IgD-negative memory B cell (primary cell): ENCODE measurements at regions not wholly inside any gene's neighbourhood (a gene's known extent, or its start where the extent isn't known, plus 50 kb on each side); places are given as distances from the start of the nearest gene placed in this dataset.

ENCODE experiments used
- H3K27ac Mint-ChIP-seq, 3 donors: one replicate each; pipeline ENCODE4 v1.8.0; 2020 to 2022; ENCODE audit warnings: mild to moderate bottlenecking in 3 of 3, mixed read lengths in 3 of 3, moderate library complexity in 1 of 3
- H3K27me3 Mint-ChIP-seq: one replicate; pipeline ENCODE4 v1.8.0; 2021; ENCODE audit warnings: mixed read lengths
- H3K36me3 Mint-ChIP-seq: one replicate; pipeline ENCODE4 v1.8.0; 2020; ENCODE audit warnings: mild to moderate bottlenecking, mixed read lengths
- H3K4me1 Mint-ChIP-seq, 3 donors: one replicate each; pipeline ENCODE4 v1.8.0; 2020 to 2022; ENCODE audit warnings: mixed read lengths in 3 of 3, mild to moderate bottlenecking in 1 of 3
- H3K4me3 Mint-ChIP-seq, 4 donors: one replicate each; pipeline ENCODE4 v1.8.0; 2020 to 2022; ENCODE audit warnings: mild to moderate bottlenecking in 4 of 4, mixed read lengths in 4 of 4, moderate library complexity in 3 of 4
- H3K9me3 Mint-ChIP-seq, 3 donors: one replicate each; pipeline ENCODE4 v1.8.0; 2020 to 2021; ENCODE audit warnings: mixed read lengths in 3 of 3, mild to moderate bottlenecking in 1 of 3

GRCh38 chr2:76257802-76258201 is 547.1 kb upstream of the GCFC2 start:
- no peaks in the 10 kb centered on the region for H3K4me1 Mint-ChIP-seq
- H3K36me3 Mint-ChIP-seq: no peaks in the 10 kb centered on the region

GRCh38 chr2:76256458-76257088 is 545.9 kb upstream of the GCFC2 start:
- no peak overlapping the region for H3K4me3 Mint-ChIP-seq
- H3K4me1 Mint-ChIP-seq: no peaks in the 10 kb centered on the region
- peaks cover under 1 to 9% (median 5%) of the 10 kb centered on the region in 3 donors for H3K9me3 Mint-ChIP-seq
- H3K27ac Mint-ChIP-seq: no peak overlapping the region
- H3K36me3 Mint-ChIP-seq: no peaks in the 10 kb centered on the region
- no peaks in the 10 kb centered on the region for H3K27me3 Mint-ChIP-seq

More at GRCh38 chr2:76257802-76258201, 547.1 kb upstream of the GCFC2 start:
- H3K9me3 Mint-ChIP-seq: peaks cover 3 to 9% (median 5%) of the 10 kb centered on the region in 3 donors
- H3K4me3 Mint-ChIP-seq: no peak overlapping the region
- no peaks in the 10 kb centered on the region for H3K27me3 Mint-ChIP-seq
- H3K27ac Mint-ChIP-seq: no peak overlapping the region

DNA sequence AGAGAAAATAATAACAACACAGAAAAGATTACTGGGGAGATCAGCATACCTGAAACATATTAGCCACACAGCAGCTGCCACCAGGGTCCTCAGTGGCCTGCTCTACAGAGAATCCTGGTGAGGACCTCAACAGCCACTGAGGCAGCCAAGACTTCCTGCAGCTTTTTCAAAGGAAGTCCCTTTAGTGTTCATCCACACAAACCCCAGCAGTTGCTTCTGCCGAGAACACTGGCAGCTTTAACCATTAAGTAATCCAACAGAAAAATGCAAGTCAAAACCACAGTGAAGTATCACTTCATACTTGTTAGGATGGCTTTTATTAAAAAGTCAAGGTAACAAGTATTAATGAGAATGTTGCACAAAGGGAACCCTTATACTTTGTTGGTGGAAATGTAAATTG is 542.0 kb upstream of the GCFC2 start:
- H3K4me1 Mint-ChIP-seq: no peaks in the 10 kb centered on the region
- no peak overlapping the region for H3K27ac Mint-ChIP-seq
- H3K36me3 Mint-ChIP-seq: no peaks in the 10 kb centered on the region
- no peaks in the 10 kb centered on the region for H3K27me3 Mint-ChIP-seq
- H3K9me3 Mint-ChIP-seq: peaks cover 0 to 11% (median 3%) of the 10 kb centered on the region in 3 donors
- no peak overlapping the region for H3K4me3 Mint-ChIP-seq

DNA sequence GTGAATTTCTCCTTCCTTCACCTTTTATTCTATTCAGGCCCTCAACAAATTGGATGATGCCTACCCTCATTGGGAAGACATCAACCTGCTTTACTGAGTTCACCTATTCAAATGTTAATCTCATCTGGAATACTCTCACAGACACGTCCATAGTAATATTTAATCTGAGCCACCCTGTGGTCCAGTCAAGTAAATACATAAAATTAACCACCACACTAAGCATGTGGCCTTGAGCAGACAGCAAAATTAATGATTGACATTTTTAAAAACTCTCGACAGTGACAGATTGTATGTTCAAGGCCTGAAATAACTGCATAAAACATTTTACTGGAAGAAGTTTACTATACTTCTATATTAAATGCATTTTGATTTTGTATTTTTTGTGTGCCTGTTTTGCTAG is 540.6 kb upstream of the GCFC2 start:
- no peak overlapping the region for H3K4me3 Mint-ChIP-seq
- H3K36me3 Mint-ChIP-seq: no peaks in the 10 kb centered on the region
- peaks cover 0 to 11% (median 0%) of the 10 kb centered on the region in 3 donors for H3K9me3 Mint-ChIP-seq

DNA sequence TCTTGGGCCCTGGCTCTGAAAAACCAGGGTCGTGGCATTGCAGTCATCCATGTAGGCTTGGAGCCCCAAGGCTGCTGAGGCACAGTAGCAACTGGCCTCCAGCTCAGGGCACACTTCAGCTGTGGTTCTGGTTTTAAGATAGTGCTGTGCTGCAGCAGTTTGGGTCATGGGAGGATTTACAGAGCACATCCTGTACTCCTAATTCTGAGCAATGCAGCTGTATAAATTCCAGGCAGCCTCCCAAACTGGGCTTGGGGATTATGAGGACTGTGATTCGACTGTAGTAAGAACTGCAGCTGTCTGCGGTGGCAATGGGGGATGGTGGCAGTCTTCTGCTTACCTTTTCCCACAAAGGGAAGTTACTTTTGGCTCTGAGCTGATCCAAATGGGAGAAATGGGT is 536.3 kb upstream of the GCFC2 start:
- Mint-ChIP-seq H3K36me3 (no peaks in the 10 kb centered on the region), H3K9me3 (peaks cover 0 to 8% (median 6%) of the 10 kb centered on the region in 3 donors), H3K27ac (no peak overlapping the region), H3K27me3 (no peaks in the 10 kb centered on the region), H3K4me1 (no peaks in the 10 kb centered on the region), H3K4me3 (no peak overlapping the region)

More for the DNA sequence above, 540.6 kb upstream of the GCFC2 start:
- H3K27me3 Mint-ChIP-seq: no peaks in the 10 kb centered on the region
- H3K4me1 Mint-ChIP-seq: no peaks in the 10 kb centered on the region
- no peak overlapping the region for H3K27ac Mint-ChIP-seq

DNA sequence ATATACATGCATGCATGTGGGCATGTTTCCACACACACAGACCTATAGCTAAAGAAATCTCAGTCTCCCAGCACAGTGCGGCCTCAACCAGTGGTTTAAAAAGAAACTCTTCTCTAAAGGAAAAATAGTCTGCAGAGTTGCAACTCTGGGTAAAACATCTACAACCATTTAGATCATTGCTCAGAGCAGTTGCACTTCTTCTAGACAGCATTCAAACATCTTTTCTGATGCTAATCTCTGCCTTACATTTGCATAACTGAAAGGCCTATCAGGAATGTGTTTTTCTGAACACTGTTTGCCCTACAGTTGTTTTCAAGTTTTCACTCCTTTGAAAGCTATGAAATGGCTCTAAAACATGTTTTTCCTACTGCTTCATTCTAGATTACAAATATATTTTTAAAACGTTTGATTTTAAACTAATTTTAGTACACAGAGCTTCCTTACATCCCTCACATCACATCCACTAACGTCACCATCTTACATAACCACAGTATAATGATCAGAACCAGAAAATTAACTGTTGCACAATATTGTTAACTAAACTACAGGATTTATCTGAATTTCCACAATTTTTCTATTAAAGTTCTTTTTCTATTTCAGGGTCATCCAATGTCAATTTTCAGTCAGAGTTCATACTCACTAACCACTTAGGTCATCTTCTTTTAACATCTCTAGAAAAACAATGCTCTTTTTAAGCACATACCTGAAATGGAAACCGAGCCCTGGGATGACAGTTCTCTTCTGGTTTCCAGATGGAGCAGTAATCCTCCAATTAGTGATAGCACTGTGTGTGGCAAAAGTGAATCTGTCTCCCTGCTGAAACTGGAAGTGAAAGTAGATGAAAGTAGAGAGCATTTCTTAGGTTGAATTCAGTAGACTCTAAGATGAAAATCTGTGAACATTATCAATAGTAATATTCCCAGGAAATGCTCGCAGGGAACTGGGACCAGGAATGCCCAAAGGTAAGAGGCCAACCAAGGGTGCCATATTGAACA is 501.6 kb upstream of the GCFC2 start:
- peaks cover 0 to 4% (median 2%) of the 10 kb centered on the region in 3 donors for H3K9me3 Mint-ChIP-seq

DNA sequence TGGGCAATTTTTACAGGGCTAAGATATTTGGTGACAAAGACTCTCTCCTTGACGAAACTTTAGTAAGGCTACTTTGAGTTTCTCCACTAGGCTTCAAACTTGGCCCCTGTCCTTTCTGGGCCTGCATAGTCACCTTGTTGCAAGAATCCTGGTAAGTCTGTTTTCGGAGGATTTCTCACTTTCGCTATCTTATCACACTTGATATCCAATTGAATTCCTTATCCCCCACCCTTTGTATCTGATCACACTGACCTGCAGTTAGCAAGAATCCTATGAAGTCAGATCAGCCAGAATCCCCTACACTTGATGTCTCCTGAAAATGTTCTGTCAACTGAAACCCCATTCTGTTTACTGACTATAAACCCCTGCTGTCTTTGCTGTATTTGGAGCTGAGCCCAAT is 499.8 kb upstream of the GCFC2 start:
- peaks cover 0 to 4% (median 4%) of the 10 kb centered on the region in 3 donors for H3K9me3 Mint-ChIP-seq
- H3K27me3 Mint-ChIP-seq: no peaks in the 10 kb centered on the region
- H3K4me3 Mint-ChIP-seq: no peak overlapping the region
- no peaks in the 10 kb centered on the region for H3K4me1 Mint-ChIP-seq
- H3K36me3 Mint-ChIP-seq: no peaks in the 10 kb centered on the region
- H3K27ac Mint-ChIP-seq: no peak overlapping the region

More for the DNA sequence above, 501.6 kb upstream of the GCFC2 start:
- H3K36me3 Mint-ChIP-seq: no peaks in the 10 kb centered on the region
- no peaks in the 10 kb centered on the region for H3K27me3 Mint-ChIP-seq
- H3K27ac Mint-ChIP-seq: no peak overlapping the region
- no peaks in the 10 kb centered on the region for H3K4me1 Mint-ChIP-seq
- no peak overlapping the region for H3K4me3 Mint-ChIP-seq

DNA sequence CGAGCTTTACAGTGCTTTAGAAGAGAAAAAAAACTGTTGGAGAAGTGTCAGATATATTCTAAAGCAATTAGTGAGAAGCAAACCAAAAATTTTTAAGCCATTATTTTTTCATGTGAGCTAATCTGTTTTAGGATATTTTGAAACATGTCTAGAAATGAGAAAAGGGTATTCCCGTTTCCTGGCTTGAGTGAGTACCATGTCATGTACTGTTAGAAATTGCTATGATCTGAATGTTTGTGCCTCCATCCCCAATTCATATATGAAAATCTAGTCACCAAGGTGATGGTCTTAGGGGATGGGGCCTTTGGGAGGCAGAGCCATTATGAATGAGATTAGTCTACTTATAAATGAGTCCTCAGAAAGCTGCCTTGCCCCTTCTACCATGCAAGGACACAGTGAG is 493.3 kb upstream of the GCFC2 start:
- Mint-ChIP-seq H3K4me1 (no peaks in the 10 kb centered on the region), H3K4me3 (no peak overlapping the region), H3K27ac (no peak overlapping the region), H3K9me3 (peaks cover 0 to 5% (median 3%) of the 10 kb centered on the region in 3 donors), H3K27me3 (no peaks in the 10 kb centered on the region), H3K36me3 (no peaks in the 10 kb centered on the region)

- Mint-ChIP-seq H3K4me1 (no peaks in the 10 kb centered on the region), H3K4me3 (no peak overlapping the region), H3K27ac (no peak overlapping the region), H3K9me3 (peaks cover 0 to 3% (median 3%) of the 10 kb centered on the region in 3 donors), H3K36me3 (no peaks in the 10 kb centered on the region), H3K27me3 (no peaks in the 10 kb centered on the region)
Measured at GRCh38 chr2:76202866-76203265, 492.2 kb upstream of the GCFC2 start.

GRCh38 chr2:76197842-76198448 is 487.2 kb upstream of the GCFC2 start:
- no peak overlapping the region for H3K27ac Mint-ChIP-seq
- peaks cover 0 to 3% (median 0%) of the 10 kb centered on the region in 3 donors for H3K9me3 Mint-ChIP-seq
- H3K4me1 Mint-ChIP-seq: peaks cover 0 to 1% (median 0%) of the 10 kb centered on the region in 3 donors
- no peaks in the 10 kb centered on the region for H3K36me3 Mint-ChIP-seq
- H3K27me3 Mint-ChIP-seq: no peaks in the 10 kb centered on the region
- H3K4me3 Mint-ChIP-seq: no peak overlapping the region

DNA sequence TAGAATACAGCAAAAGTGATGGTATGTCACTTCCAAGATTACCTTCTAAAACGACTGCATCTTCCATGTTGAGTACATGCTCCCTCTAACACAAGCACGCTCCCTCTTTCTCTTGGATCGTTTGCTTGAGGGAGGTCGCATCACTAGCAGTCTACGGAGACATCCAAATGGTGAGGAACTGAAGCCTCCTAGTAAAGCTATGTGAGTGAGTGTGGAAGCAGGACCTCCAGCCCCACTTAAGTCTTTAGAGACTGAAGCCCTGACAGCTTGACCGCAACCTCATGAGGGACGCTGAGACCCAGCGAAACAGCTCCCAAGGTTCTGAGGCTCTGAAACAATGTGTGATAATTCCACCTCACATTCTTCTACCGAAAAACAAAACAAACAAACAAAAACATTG is 486.7 kb upstream of the GCFC2 start:
- no peak overlapping the region for H3K27ac Mint-ChIP-seq
- no peaks in the 10 kb centered on the region for H3K27me3 Mint-ChIP-seq
- H3K4me1 Mint-ChIP-seq: peaks cover 0 to 1% (median 0%) of the 10 kb centered on the region in 3 donors
- H3K4me3 Mint-ChIP-seq: no peak overlapping the region
- no peaks in the 10 kb centered on the region for H3K36me3 Mint-ChIP-seq
- peaks cover 0 to 3% (median 0%) of the 10 kb centered on the region in 3 donors for H3K9me3 Mint-ChIP-seq

- Mint-ChIP-seq H3K36me3 (no peaks in the 10 kb centered on the region), H3K4me3 (no peak overlapping the region), H3K27ac (no peak overlapping the region), H3K27me3 (no peaks in the 10 kb centered on the region), H3K9me3 (peaks cover 0 to 2% (median 0%) of the 10 kb centered on the region in 3 donors), H3K4me1 (peaks cover 0 to 1% (median 0%) of the 10 kb centered on the region in 3 donors)
Measured at GRCh38 chr2:76194031-76194775, 483.5 kb upstream of the GCFC2 start.

- H3K27me3 Mint-ChIP-seq: no peaks in the 10 kb centered on the region
- H3K4me1 Mint-ChIP-seq: peaks cover 0 to 1% (median 0%) of the 10 kb centered on the region in 3 donors
- no peaks in the 10 kb centered on the region for H3K36me3 Mint-ChIP-seq
- H3K4me3 Mint-ChIP-seq: no peak overlapping the region
- H3K27ac Mint-ChIP-seq: no peak overlapping the region
- peaks cover 0 to 2% (median 0%) of the 10 kb centered on the region in 3 donors for H3K9me3 Mint-ChIP-seq
Measured at GRCh38 chr2:76193089-76193488, 482.4 kb upstream of the GCFC2 start.

DNA sequence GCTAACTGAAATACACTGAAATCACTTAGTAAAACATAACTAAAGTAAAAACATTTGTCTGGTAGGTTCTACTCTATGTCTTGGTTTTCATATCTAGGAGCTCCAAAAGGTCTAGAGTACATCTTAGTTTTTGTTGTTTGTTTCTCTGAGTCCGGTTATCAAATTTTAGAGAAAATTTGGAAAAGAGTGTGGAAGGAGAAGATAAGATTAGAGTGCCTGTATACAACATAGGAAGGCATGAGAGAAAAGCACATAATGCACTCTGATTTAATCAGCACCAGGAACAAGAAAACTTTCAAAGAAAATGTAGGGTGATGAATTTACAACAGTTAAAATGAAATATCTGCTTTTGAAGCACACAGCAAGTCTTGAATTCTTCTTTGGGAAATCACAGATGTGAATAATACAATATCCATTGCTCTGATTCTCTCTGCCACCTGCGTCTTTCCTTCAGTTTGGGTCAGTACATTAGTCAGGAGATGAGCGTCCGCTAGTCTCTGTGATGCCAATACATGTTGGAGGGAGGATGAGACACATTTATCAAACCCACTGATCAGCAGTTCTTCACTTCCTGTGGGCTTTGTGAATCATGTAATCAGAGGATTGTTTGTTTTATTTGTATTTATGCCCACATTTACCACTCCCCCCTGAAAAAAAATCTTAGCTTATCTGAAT is 477.8 kb upstream of the GCFC2 start:
- Mint-ChIP-seq H3K9me3 (peaks cover 2 to 3% (median 2%) of the 10 kb centered on the region in 3 donors), H3K27ac (no peak overlapping the region), H3K36me3 (no peaks in the 10 kb centered on the region), H3K4me3 (no peak overlapping the region), H3K4me1 (no peaks in the 10 kb centered on the region), H3K27me3 (no peaks in the 10 kb centered on the region)
